ENCODE measurements at regions not wholly inside any gene's neighbourhood (a gene's known extent, or its start where the extent isn't known, plus 50 kb on each side); places are given as distances from the start of the nearest gene placed in this dataset.
"Not testable (repeated sequence)": the region's sequence is repeated elsewhere in the genome, so short reads cannot be mapped to it uniquely, and the experiment has no call there.

DNA sequence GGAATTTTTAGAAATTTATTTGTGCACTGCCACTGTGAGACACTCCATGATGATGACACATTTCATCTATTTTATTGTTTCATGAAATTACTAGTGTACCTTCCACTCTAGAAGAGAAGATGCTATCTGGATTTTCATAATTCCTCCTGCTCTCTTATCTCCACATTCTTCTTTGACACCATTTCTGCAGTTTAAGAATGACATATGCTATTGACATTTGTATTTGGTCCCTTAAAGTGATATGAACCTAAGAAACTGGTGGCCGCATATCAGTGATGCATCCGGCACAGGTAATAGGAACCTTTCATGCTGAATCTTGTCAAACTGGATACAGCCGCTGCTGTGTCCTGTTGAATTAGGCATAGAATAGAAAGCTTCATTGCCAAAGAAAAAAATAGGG lies 696.3 kb downstream of the TMEM121 start:
- no peak for DNase-seq

DNA sequence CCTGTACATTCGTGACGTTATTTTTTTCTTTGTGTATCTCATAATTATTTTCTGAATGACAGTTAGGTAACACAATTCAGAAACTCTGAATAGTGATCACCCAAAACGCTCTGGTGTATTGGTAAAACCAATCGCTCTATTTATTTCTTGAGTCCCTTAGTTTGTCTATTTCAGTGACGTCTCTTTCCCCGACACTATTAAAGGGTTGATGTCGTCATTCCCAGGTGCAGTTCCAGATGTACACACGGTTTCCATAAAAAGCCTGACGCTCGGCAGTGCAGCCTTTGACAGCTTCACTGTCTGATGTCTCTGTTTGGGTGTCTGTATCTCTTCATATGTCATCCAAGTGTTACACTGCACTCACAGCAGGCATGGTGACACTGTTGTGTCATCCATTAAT lies 701.4 kb downstream of the TMEM121 start:
- DNase-seq = no peak

DNA sequence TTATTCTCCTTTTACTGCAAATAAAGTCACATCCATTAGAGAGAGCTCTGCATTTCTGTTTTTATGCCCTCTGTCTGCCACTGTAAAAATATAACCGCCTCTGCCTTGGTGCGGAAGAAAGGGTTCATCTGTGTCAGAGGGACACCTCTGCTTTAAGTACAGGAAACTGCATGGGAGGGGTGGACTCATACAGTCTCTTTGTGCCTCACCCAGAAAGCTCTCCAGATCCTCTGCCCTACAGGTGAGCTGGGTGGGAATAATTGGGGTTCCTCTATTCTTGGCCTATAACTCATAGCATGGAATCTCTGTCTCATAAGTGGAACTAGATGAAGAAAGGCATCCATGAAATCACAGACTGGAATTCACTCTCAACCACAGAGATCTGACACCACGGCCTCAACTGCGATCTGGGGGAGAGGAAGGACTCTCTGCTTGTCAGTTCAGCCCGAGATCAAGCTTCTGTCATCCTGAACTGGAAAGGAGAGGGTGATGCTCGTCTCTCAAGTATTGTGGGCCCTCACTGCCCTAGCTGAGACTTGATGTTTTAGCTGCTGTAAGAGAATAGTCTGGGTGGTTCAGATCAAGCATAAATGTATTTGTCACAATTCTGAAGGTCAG lies 702.3 kb downstream of the TMEM121 start:
- DNase-seq = no peak

DNA sequence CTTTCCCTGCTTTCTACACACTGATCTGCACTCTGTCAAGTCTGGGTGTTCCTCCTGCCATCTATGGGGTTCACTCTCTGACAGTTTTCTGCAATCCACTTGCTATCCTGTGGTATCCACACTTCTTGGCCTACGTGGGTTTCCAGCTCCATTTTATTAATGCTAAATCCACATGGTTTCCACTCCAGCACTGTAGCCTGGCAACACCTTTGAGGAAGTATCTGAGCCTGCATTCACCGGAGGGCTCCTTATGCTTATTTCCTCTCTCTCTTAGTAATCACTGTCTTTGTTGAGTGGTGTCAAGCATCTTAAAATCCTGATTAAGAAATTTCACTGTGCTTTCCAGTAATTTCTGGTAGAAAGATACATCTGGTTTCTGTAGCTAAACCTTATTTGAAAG lies 703.7 kb downstream of the TMEM121 start:
- DNase-seq = no peak

DNA sequence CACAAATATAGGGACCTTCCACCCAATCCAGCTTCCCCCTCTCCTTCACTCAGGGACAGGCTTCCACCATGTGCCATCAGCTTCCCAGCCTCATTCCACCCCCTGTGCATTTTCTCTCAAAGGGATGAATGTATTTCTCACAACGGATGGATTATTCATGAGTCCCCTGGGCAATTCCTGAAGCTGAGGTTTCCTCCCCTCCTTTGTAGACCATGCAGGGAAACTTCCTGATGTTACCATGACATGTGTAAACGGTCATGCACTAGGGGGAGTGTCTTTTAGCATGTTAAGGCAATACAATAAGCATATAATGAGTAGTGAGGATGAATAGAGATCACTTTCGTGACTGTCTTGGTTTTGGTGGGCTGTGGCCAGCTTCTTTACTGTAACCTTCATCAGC lies 706.8 kb downstream of the TMEM121 start:
- DNase-seq = not testable (repeated sequence)

DNA sequence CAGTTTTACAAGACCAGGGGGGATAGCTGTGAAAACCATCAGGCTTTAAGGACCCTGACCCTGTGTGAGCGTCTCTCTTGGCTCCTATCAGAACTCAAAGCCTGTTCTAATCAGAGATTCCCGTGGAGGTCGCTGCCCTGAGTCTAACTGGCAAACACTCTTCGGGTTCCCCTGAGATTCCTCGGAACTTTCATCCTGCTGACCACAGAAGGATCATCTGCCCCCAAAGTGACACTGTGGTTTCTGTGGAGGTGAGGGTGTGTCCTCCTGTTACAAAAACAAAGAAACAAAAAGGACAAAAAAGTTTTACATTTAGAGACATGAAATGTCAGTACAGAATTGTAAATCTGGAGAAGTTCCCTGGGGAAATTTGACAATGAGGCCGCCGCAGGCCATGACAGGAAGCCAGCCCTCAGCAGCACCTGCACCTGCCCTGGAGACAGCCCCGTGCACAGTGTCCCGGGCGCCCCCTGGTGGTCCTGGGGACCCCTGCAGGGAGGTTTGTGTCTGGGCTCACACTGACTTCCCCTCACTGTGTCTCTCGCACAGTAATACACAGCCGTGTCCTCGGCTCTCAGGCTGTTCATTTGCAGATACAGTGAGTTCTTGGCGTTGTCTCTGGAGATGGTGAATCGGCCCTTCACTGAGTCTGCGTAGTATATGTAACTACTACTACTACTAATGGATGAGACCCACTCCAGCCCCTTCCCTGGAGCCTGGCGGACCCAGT lies 708.3 kb downstream of the TMEM121 start:
- DNase-seq = not testable (repeated sequence)

DNA sequence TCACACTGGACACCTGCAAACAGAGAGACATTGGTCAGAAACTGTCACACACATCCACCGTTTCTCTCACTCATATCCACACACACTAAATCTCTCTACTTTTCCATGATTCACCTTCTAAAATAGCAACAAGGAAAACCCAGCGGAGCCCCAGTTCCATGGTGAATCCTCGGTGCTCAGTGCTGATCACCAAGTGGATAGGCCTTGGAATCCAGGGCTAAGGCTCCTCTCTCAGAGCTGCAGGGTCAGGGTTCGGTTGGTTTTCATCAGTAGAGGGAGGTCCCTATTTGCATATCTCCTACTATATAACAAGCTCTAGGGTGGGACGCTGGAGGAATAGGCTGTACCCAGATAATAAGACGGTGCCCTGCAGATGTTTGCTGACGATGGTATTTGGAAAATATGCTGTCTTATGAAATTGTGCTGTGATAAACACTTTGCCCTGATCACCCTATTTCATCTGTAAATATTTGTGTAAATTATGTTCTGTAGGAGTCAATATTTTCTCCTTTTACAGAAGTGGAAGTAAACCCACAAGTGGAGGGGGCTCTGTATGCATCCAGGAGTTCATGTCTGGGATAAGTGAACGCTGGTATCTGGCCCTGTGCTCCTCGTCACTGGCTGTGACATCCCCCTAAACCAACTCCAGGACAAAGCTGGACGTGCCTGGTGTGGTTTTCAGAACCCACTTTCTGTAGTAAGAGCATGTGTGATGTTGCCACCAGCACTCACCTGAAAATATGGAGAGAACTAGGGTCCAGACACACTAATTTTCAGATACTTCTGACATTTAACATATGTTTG lies 709.2 kb downstream of the TMEM121 start:
- DNase-seq = no peak

DNA sequence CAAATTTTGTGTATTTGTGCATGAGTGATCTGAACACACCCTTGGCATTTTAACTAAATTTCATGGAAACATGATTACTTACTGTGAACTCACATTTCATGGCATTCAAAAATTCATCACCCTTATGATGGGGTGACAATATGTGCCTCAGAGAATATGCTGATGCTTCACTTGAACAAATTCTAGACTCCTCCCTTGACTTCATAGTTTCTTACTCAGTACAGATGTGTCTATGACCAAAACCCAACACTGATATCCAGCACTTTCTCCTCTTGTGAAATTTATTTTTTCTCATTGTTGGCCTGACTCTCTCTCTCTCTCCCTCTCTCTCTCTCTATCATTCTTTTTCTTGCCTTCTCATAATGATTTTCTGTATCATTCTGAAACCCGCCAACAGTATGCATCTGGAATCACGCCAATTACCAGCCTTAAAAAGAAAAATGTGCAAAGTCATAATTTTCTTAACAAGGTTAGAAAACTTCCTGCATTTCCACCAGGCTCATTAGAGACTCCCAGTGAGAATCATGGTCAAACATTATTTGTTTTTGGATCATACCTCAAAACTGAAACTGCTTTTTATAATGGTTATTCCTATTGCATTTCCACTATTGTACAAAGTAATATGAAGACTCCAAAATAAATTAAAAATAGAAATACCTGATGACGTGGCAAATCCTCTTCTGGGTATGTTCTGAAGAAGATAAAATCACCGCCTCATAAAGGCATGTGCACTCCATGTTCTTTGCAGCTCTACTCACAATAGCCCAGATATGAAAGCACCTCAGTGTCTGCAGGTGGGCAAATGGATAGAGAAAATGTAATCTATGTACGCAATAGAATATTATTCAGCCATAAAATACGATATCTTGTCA lies 722.2 kb downstream of the TMEM121 start:
- DNase-seq = no peak

DNA sequence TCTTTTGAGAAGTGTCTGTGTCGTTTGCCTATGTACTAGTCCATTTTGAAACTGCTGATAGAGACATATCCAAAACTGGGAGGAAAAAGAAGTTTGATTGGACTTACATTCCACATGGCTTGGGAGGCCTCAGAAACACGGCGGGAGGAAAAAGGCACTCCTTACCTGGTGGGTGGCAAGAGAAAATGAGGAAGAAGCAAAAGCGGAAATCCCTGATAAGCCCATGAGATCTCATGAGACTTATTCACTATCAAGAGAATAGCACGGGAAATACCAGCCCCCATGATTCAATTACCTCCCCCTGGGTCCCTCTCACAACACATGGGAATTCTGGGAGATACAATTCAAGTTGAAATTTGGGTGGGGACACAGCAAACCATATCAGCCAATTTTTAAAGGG lies 727.6 kb downstream of the TMEM121 start:
- DNase-seq = not testable (repeated sequence)

DNA sequence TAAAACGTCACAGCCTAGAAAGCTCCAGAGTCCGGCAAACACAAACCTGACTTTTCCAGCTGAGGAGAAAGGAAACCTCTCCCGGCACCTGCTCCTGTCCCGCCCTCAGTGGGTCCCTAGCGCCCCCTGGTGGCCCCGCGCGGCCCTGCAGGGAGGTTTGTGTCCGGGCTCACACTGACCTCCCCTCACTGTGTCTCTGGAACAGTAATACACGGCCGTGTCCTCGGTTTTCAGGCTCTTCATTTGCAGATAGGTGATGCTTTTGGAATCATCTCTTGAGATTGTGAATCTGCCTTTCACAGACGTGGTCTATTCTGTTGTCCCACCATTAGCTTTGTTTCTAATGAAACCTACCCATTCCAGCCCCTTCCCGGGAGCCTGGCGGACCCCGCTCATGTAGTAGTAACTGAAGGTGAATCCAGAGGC lies 731.2 kb downstream of the TMEM121 start:
- DNase-seq = not testable (repeated sequence)

DNA sequence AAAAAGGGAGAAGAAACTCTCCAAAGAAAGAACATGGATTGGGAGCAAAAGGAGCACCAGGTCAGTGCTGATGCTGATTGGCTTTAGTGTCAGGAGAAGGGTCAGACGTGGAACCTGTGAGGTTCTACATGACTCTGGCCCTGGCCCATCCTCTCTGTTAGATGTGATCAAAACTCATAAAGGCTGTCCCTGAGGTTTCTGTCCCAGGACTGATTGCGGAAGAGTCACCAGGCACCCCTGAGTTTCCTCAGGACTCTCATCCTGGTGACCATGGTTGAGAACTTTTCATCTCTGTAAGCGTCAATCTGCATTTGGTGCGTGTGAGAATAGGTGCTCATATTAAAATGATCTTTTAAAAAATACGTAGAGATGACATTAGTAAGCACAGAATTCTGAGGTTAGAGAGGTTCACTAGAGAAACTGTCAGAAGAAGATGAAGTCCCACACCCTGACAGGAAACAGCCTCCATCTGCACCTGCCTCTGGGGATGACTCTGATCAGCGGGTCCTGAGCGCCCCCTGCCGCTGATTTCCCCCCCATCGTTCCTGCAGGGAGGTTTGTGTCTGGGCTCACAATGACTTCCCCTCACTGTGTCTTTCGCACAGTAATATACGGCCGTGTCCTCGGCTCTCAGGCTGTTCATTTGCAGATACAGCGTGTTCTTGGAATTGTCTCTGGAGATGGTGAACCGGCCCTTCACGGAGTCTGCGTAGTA lies 741.8 kb downstream of the TMEM121 start:
- DNase-seq = no peak

DNA sequence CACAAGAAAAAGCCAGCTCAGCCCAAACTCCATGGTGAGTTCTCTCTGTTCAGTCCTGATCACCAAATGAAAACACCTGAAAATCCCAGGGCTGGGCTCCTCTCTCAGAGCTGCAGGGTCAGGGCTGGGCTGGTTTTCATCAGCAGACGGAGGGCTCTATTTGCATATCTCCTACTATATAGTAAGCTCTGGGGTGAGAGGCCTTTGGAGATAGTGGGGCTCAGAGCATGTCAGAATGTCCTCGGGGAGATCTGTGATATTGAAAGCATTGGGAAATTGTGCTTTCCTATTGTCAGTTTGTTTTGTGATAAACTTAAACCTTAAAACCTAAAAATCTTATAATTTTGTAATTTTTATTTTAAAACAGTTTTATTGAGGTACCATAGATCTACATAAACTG lies 742.6 kb downstream of the TMEM121 start:
- no peak for DNase-seq

DNA sequence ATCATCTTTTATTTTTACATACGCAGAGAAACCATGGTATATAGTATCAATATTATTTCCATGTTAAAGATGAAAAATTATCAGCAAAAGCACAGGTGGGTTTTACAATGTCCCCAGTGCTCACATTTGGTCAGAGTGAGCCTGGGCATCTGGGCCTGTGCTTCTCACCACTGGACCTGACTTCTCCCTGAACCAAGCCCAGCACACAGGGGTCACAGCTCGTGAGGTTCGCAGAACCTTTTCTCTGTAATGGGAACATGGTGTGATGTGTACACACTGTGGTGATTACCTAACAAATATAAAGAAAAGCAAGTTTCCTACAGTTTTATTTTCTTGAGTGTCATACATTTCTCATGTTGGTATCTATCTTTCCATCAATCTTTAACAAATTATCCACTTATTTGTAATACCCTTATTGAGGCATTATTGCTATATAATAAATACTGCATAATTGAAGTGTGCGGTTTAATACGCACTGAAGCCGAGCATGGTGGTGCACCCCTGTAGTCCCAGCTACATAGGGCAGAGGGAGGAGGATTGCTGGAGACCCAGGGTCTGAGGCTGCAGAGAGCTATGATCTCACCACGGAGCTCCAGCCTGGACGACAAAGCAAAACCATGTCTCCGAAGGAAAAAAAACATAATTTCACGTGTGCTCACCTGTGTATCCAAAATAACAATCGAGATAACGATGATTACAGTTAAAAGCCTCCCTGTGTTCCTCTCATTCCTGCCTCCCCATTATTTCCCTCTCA lies 743.2 kb downstream of the TMEM121 start:
- no peak for DNase-seq

DNA sequence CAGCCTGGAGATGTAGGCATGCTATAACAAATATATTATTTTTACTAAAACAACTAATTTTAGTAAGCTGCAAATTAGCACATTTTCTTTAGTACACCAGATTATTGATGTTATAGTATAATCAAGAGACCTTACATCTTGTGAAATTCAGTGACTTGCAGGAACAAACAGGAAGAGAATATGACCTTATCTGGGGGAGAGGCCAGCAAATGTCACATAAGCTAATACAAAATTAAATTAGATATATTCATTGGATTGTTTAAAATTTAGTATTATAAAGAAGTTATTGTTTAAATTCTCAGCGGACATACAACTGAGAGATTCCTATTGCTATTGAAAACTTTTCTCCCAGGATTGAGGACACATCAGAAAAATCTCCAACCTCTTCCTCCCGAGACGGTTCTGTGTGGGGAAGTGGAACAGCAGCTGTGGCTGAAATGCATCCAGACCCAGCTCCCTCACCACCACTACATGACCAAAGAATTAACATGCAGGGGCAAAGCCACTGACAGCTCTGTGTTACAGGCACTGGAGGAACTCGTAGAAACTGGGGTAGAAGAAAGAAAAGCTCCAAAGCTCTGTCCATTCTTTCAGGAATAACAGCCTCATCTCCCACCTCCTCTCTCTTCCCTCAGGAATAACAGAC lies 744.2 kb downstream of the TMEM121 start:
- not testable (repeated sequence) for DNase-seq

DNA sequence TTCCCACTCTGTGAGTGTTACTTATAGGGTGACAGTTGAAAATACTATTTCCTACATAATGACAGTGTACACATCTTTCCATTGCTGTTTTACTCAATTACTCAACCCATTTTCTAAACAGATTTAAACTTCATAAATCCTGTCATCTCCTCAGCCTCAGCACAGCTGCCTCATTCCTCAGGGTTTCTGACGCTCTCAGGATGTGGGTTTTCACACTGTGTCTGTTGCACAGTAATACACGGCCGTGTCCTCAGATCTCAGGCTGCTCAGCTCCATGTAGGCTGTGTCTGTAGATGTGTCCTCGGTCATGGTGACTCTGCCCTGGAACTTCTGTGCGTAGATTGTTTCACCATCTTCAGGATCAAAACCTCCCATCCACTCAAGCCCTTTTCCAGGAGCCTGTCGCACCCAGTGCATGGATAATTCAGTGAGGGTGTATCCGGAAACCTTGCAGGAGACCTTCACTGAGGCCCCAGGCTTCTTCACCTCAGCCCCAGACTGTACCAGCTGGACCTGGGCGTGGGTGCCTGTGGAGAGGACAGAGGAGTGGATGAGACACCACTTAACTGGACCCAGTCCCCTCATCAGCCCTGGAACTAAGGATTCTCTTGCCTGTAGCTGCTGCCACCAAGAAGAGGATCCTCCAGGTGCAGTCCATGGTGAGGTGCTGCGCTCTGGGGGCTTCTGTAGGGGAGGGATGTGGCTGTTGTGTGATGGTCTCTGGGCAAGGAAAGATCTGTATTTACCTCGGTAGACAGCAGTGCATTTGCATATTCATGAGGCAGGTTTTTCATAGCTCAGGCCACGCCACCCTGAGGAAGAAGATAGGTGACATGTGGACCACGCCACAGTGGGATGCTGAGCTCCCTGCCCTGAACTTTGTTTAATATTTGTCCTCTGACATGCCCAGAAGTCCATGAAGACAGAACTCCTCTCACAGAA lies 750.2 kb downstream of the TMEM121 start:
- no peak for DNase-seq

DNA sequence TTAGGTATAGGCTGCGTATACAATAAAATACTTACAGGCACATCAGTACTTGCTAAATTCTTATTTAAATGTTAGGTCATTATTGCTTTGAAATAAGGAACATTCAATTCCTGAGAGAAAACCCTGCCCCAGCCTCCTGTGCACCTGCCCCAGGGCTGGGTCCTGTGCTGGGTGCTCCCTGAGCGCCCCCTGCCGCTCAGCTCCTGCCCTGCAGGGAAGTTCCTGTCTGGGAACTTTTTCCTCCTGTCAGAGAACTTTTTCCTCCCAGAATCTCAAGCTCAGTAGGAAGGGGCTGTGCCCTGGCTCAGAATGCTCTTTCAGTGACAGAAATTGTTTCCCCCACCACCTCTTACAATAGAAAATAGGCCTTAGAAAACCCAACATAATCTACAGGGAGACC lies 751.1 kb downstream of the TMEM121 start:
- DNase-seq = no peak

DNA sequence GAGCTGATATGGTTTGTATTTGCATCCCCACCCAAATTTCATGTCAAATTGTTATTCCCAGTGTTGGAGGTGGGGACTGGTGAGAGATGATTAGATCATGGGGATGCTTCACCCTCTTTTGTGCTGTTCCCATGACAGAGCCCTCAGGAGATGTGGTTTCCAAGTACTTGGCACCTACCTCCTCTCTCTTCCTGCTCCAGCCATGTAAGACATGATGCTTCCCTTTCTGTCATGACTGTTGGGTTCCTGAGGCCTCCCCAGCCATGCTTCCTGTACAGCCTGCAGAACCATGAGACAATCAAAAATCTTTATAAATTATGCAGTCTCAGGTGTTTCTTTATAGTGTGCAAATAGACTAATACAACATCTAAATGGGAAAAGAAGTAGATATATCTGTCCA lies 754.5 kb downstream of the TMEM121 start:
- DNase-seq = no peak

DNA sequence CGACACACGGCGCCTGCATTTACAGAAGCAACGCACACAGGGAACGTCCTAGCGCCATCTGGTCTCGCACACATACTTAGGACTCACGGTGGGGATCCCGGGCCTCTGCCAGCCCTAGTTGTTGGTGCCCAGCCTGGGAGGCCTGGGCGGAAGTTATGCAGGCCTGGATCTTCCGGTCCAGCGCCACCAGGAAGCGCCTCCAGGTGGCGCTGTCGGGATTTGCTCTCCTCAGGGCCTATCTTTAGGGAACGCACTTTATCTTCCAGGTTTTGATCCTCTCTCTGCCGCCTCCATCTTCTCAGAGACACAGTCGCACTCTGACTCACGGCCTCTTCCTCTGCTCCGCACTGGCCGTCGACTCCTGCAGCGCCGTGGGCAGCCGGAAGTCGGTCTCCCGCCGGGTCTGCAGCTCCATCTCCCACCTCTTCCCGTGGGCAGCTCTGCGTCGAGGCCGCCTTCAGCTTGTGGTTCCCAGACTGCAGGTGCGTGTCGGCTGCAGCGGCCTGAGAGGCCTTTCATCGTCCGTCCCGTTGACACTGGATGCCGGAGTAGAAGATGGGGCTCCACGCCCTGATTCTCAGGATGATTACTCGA lies 760.4 kb downstream of the TMEM121 start:
- no peak for DNase-seq

DNA sequence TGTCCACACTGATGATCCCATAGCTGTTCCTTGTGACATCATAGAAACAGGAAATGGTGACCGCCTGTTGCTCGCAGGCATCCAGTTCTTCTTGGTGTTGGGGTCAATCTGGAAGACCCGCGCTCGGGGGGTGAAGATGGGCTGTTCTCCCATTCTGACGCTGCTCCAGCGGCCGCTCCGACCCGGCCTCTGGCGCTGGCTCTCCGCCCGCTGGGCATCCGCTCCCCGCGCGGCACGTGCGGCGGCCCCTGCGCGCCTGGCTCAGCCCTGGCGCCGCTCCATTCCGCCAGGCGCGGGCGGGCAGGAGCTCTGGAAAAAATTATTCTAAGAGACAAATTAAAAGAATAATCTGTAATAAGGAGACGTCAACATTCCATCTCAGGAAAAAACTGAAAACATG lies 761.1 kb downstream of the TMEM121 start:
- no peak for DNase-seq
